Endothelial cell (in vitro differentiated cells): ENCODE measurements at regions not wholly inside any gene's neighbourhood (a gene's known extent, or its start where the extent isn't known, plus 50 kb on each side); places are given as distances from the start of the nearest gene placed in this dataset.

ENCODE experiments used
- DNase-seq: peaks from one replicate; pipeline ENCODE4 v3.0.0; 2021; ENCODE audit warnings: low spot score
- H3K27ac Mint-ChIP-seq: one replicate; pipeline ENCODE4 v1.8.0; 2021; ENCODE audit warnings: mixed read lengths, inconsistent platforms; ENCODE audit not compliant: unreplicated experiment
- H3K27me3 Mint-ChIP-seq: one replicate; pipeline ENCODE4 v1.8.0; 2021; ENCODE audit warnings: mild to moderate bottlenecking, moderate library complexity, mixed read lengths, inconsistent platforms; ENCODE audit not compliant: unreplicated experiment
- H3K36me3 Mint-ChIP-seq: one replicate; pipeline ENCODE4 v1.8.0; 2021; ENCODE audit warnings: mild to moderate bottlenecking, low read depth, mixed read lengths, inconsistent platforms; ENCODE audit not compliant: unreplicated experiment
- H3K4me1 Mint-ChIP-seq: one replicate; pipeline ENCODE4 v1.8.0; 2021; ENCODE audit warnings: mild to moderate bottlenecking, mixed read lengths, inconsistent platforms; ENCODE audit not compliant: unreplicated experiment
- H3K4me3 Mint-ChIP-seq: one replicate; pipeline ENCODE4 v1.8.0; 2021; ENCODE audit warnings: mild to moderate bottlenecking, mixed read lengths, inconsistent platforms; ENCODE audit not compliant: unreplicated experiment
- H3K9me3 Mint-ChIP-seq: one replicate; pipeline ENCODE4 v1.8.0; 2021; ENCODE audit warnings: mixed read lengths, inconsistent platforms; ENCODE audit not compliant: unreplicated experiment
- TF ChIP-seq, protein P1 (sequence below): fragments of 200-600 bp; sonication (generic); IDR thresholded peaks from one replicate; pipeline ENCODE4 v1.5.0; 2021; ENCODE audit warnings: antibody characterized with exemption; ENCODE audit not compliant: unreplicated experiment

DNA sequence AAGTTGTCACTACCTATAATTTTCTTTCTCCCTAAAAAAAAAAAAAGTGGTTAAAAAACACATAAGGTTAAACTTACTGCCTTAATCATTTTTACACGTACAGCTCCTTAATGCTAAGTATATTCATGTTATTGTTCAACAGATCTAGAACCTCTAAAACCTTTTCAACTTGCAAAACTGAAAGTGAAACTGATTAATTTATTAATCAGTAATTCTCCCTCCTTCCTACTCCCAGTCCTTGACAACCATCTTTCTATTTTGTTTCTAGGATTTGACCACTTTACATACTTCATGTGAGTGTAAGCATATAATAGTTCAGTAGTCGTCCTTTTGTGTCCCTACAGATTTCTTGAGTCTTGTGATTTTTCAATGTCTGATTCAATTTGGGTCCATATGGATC lies 251.4 kb upstream of the KIF2B start:
- TF ChIP-seq, protein P1, sequence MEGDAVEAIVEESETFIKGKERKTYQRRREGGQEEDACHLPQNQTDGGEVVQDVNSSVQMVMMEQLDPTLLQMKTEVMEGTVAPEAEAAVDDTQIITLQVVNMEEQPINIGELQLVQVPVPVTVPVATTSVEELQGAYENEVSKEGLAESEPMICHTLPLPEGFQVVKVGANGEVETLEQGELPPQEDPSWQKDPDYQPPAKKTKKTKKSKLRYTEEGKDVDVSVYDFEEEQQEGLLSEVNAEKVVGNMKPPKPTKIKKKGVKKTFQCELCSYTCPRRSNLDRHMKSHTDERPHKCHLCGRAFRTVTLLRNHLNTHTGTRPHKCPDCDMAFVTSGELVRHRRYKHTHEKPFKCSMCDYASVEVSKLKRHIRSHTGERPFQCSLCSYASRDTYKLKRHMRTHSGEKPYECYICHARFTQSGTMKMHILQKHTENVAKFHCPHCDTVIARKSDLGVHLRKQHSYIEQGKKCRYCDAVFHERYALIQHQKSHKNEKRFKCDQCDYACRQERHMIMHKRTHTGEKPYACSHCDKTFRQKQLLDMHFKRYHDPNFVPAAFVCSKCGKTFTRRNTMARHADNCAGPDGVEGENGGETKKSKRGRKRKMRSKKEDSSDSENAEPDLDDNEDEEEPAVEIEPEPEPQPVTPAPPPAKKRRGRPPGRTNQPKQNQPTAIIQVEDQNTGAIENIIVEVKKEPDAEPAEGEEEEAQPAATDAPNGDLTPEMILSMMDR = no peak
- Mint-ChIP-seq H3K4me3 (no peak overlapping the region), H3K27ac (no peak overlapping the region), H3K27me3 (no peaks in the 10 kb centered on the region), H3K4me1 (no peaks in the 10 kb centered on the region), H3K36me3 (no peaks in the 10 kb centered on the region), H3K9me3 (no peaks in the 10 kb centered on the region)
- DNase-seq = no peak

DNA sequence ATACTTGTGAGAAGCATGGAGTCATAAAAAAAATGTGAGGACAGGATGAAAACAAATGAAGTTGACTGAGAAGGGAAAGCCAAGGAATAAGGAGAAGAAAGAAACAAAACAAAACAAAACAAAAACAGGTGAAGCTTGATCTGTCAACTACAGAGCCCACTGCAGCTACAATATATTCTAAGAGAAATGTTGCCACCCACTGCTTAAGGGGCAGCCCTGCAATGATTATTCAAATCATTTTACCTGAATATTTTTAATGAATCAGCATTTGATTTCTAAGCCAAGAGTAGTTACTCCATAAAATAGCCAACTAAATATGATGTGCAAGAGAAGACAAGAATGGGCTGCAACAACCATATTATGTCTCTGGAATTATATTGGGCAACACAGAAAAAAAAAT lies 252.0 kb upstream of the KIF2B start:
- H3K4me1 Mint-ChIP-seq = no peaks in the 10 kb centered on the region
- no peaks in the 10 kb centered on the region for H3K36me3 Mint-ChIP-seq
- H3K27ac Mint-ChIP-seq = no peak overlapping the region
- DNase-seq = no peak
- no peaks in the 10 kb centered on the region for H3K9me3 Mint-ChIP-seq
- TF ChIP-seq, protein P1 = no peak
- H3K4me3 Mint-ChIP-seq = no peak overlapping the region
- no peaks in the 10 kb centered on the region for H3K27me3 Mint-ChIP-seq

DNA sequence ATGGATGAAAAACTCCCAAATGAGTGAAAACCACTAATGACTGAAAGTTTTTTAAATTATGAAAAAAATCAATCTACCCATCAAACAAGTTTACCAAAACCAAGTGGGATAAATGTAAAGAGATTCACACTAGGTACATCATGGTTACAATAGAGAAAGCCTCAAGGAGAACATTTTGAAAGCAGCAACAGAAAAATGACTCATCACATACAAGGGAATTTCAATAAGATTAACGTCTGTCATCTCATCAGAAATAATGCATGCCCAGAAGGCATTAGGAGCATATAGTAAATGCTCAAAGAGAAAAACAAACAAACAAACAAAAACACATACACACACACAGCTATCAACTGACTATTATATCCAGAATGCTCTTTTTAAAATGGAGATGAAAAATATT lies 261.8 kb upstream of the KIF2B start:
- TF ChIP-seq, protein P1 = no peak
- Mint-ChIP-seq H3K4me1 (no peaks in the 10 kb centered on the region), H3K36me3 (no peaks in the 10 kb centered on the region), H3K9me3 (no peaks in the 10 kb centered on the region), H3K4me3 (no peak overlapping the region), H3K27me3 (no peaks in the 10 kb centered on the region), H3K27ac (no peak overlapping the region)
- no peak for DNase-seq

DNA sequence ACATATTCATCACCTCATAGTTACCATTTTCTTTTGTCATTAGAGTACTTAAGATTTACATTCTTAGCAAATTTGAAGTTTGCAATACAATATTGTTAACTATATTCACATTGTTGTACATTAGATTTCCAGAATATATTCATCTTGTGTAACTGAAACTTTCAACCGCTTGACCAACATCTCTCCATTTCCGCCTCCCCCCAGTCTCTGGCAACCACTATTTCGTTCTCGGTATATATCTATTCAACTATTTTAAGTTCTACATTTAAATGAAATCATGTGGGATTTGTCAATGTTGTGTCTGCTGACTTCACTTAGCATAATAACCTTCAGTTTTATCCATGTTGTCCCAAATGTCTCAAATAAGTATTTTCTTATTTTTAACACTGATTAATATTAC lies 274.5 kb upstream of the KIF2B start:
- Mint-ChIP-seq H3K4me3 (no peak overlapping the region), H3K36me3 (no peaks in the 10 kb centered on the region), H3K9me3 (no peaks in the 10 kb centered on the region), H3K4me1 (no peaks in the 10 kb centered on the region), H3K27me3 (no peaks in the 10 kb centered on the region), H3K27ac (no peak overlapping the region)
- no peak for DNase-seq
- TF ChIP-seq, protein P1 = no peak

DNA sequence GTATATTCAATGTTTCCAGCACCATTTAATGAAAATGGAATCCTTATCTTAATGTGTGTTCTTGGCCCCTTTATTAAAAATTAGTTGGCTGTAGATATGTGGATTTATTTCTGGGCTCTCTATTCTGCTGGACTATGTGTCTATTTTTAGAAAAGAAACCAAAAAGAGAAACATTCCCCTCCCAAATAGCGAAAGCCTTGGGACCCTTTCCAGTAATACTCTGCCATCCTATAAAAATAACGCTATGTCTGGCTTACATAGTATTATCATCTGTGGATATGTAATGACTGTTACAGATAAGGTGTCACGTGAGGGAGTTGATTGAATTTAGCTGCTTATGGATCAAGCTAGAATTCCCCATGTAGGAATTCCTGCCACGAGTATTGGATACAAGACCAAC lies 279.3 kb upstream of the KIF2B start:
- no peak overlapping the region for H3K27ac Mint-ChIP-seq

More for the DNA sequence above, 279.3 kb upstream of the KIF2B start:
- TF ChIP-seq, protein P1 = no peak
- Mint-ChIP-seq H3K36me3 (no peaks in the 10 kb centered on the region), H3K9me3 (no peaks in the 10 kb centered on the region), H3K27me3 (no peaks in the 10 kb centered on the region), H3K4me3 (no peak overlapping the region), H3K4me1 (no peaks in the 10 kb centered on the region)
- DNase-seq = no peak
